Sigmoid colon (tissue), 6 donors: ENCODE measurements at regions not wholly inside any gene's neighbourhood (a gene's known extent, or its start where the extent isn't known, plus 50 kb on each side); places are given as distances from the start of the nearest gene placed in this dataset.

ENCODE experiments used
- DNase-seq: peaks from one replicate; pipeline ENCODE4 v3.0.0-alpha.2; 2019
- H3K27ac ChIP-seq, 4 donors: fragments of 200-600 bp; sonication (generic); one replicate each; pipeline ENCODE4 v1.5.1; 2016 to 2019; ENCODE audit warnings: mild to moderate bottlenecking in 1 of 4
- H3K27me3 ChIP-seq, 3 donors: fragments of 200-600 bp; sonication (generic); one replicate each; pipeline ENCODE4 v1.5.1; 2019; ENCODE audit warnings: mild to moderate bottlenecking in 1 of 3
- H3K36me3 ChIP-seq, 4 donors: fragments of 200-600 bp; sonication (generic); one replicate each; pipeline ENCODE4 v1.5.1; 2016 to 2019
- H3K4me1 ChIP-seq, 4 donors: fragments of 200-600 bp; sonication (generic); one replicate each; pipeline ENCODE4 v1.5.1; 2017 to 2019
- H3K4me3 ChIP-seq, 4 donors: fragments of 200-600 bp; sonication (generic); one replicate each; pipeline ENCODE4 v1.5.1; 2017 to 2019; ENCODE audit warnings: mild to moderate bottlenecking in 2 of 4, moderate library complexity in 1 of 4
- H3K9me3 ChIP-seq, 4 donors: fragments of 200-600 bp in 3 of 4; sonication (generic) in 3 of 4; one replicate each; pipeline versions ENCODE4 v1.5.1 to v1.6.1; 2013 to 2019
- EP300 ChIP-seq, 4 donors: sonication (generic); formaldehyde crosslinking; IDR thresholded peaks; one replicate each; pipeline ENCODE4 v1.6.1; 2017; ENCODE audit warnings: antibody characterized with exemption in 4 of 4
- POLR2A ChIP-seq, 2 donors: fragments of 450-650 bp; IDR thresholded peaks; one replicate each; pipeline ENCODE4 v1.6.1; 2016; ENCODE audit warnings: antibody characterized with exemption in 2 of 2, mild to moderate bottlenecking in 2 of 2, moderate library complexity in 2 of 2
- POLR2AphosphoS5 ChIP-seq, 4 donors: sonication (generic); formaldehyde crosslinking; IDR thresholded peaks; one replicate each; pipeline ENCODE4 v1.6.1; 2017; ENCODE audit warnings: antibody characterized with exemption in 4 of 4
- WGBS, 2 donors: extraction: QIAGEN DNeasy Blood & Tissue Kit; methylation state at CpG; one replicate each; pipeline ENCODE4 v1.1.7; 2013; 5-methylcytosine and 5-hydroxymethylcytosine counted together
- intact Hi-C: fragments of 100-400 bp; cut with DNase I; formaldehyde crosslinking; loops from one replicate; pipeline ENCODE4 v1.15.1; 2023
- TF ChIP-seq, protein P1 (sequence below), 4 experiments: fragments of 450-650 bp in 3 of 4; fragments of 200-600 bp in 1 of 4; IDR thresholded peaks; one replicate each; pipeline ENCODE4 v1.5.1; 2016 to 2019; ENCODE audit warnings: antibody characterized with exemption in 4 of 4, mild to moderate bottlenecking in 3 of 4, moderate library complexity in 2 of 4
- donor health status: healthy with polysubstance abuse.
- donor health status: healthy.

DNA sequence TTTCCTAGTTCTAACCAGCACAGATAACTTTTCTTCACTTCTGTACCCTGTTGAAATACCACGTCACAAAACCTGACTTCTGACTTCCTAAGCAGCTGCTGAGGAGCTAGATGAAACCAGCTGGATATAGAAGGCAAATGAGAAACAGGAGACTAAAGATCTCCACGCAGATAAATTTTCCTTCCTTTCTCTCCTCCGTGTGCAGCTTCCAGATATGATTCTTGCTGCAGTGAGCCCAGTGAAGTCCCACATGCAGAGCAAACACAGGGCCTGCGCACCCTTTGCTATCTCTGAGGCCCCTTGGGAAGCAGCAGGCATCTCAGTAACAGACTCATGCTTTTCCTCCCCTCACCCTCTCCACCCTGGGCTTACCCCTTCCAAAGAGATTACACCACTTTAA is 1638.3 kb downstream of the MAT2B start:
- TF ChIP-seq EP300 (IDR thresholded peaks at IDR 0.05) (no peak), POLR2A (IDR thresholded peaks at IDR 0.05) (no peak), POLR2AphosphoS5 (IDR thresholded peaks at IDR 0.05) (no peak)
- TF ChIP-seq, protein P1, sequence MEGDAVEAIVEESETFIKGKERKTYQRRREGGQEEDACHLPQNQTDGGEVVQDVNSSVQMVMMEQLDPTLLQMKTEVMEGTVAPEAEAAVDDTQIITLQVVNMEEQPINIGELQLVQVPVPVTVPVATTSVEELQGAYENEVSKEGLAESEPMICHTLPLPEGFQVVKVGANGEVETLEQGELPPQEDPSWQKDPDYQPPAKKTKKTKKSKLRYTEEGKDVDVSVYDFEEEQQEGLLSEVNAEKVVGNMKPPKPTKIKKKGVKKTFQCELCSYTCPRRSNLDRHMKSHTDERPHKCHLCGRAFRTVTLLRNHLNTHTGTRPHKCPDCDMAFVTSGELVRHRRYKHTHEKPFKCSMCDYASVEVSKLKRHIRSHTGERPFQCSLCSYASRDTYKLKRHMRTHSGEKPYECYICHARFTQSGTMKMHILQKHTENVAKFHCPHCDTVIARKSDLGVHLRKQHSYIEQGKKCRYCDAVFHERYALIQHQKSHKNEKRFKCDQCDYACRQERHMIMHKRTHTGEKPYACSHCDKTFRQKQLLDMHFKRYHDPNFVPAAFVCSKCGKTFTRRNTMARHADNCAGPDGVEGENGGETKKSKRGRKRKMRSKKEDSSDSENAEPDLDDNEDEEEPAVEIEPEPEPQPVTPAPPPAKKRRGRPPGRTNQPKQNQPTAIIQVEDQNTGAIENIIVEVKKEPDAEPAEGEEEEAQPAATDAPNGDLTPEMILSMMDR (IDR thresholded peaks at IDR 0.05) = no peak
- H3K36me3 ChIP-seq = no peaks in the 10 kb centered on the region
- no peak overlapping the region for H3K27ac ChIP-seq
- H3K27me3 ChIP-seq = no peaks in the 10 kb centered on the region
- intact Hi-C loops = no loop called here
- DNase-seq = no peak
- no peak overlapping the region for H3K4me3 ChIP-seq
- H3K9me3 ChIP-seq = no peaks in the 10 kb centered on the region
- WGBS, 2 donors = 39 to 60% methylated on average over 4 of the region's 4 CpGs
- no peaks in the 10 kb centered on the region for H3K4me1 ChIP-seq

DNA sequence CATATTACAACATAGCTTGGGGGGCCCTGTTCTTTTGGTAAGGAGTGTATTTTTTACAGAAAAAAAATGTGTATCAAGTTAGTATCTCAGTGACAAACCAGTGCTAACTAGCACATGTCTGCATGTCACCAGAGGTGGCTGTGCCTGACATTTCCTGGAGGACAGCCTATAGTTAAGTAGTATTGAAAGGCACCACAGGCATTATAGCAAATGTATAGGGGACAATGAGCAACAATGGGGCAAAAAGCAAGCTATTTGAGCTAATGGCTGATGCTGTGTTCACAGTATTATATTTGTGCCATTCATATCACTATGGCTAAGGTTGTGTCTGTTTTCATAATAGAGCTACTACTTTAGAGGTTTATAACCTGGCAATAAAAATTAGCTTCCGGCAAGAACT is 1644.0 kb downstream of the MAT2B start:
- intact Hi-C loops = no loop called here
- TF ChIP-seq EP300 (IDR thresholded peaks at IDR 0.05) (no peak), POLR2A (IDR thresholded peaks at IDR 0.05) (no peak), POLR2AphosphoS5 (IDR thresholded peaks at IDR 0.05) (no peak)
- TF ChIP-seq, protein P1 (IDR thresholded peaks at IDR 0.05) = no peak
- no peaks in the 10 kb centered on the region for H3K27me3 ChIP-seq
- no peak for DNase-seq
- H3K4me1 ChIP-seq = no peaks in the 10 kb centered on the region
- WGBS, 2 donors = 12 to 65% methylated on average over 1 of the region's 1 CpG
- no peak overlapping the region for H3K27ac ChIP-seq
- no peak overlapping the region for H3K4me3 ChIP-seq
- no peaks in the 10 kb centered on the region for H3K36me3 ChIP-seq
- no peaks in the 10 kb centered on the region for H3K9me3 ChIP-seq

DNA sequence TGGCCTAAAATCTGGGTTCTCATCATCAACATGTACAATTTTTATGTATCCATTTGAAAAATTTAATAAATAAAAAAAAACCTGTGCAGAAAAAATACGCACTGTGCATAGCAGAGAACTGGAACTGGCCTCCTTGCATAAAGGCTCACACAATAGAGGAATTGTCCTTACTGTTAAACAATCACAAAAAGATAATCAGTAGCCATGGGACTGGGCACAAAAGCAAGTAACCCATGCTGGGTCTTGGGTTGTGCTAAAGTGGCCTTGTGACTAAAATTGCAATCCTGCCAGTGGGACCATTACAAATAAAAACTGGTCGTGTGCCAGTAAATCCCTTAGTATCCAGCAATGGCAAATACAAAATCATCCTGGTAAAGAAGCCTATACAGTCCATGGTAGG is 1646.6 kb downstream of the MAT2B start:
- no peaks in the 10 kb centered on the region for H3K36me3 ChIP-seq
- no peaks in the 10 kb centered on the region for H3K9me3 ChIP-seq
- no peak overlapping the region for H3K4me3 ChIP-seq
- TF ChIP-seq EP300 (IDR thresholded peaks at IDR 0.05) = no peak
- TF ChIP-seq POLR2A (IDR thresholded peaks at IDR 0.05) = no peak
- TF ChIP-seq, protein P1 (IDR thresholded peaks at IDR 0.05) = no peak
- TF ChIP-seq POLR2AphosphoS5 (IDR thresholded peaks at IDR 0.05) = no peak
- no peaks in the 10 kb centered on the region for H3K27me3 ChIP-seq
- no peaks in the 10 kb centered on the region for H3K4me1 ChIP-seq
- H3K27ac ChIP-seq = no peak overlapping the region
- intact Hi-C loops = no loop called here
- no peak for DNase-seq
- 68 to 82% methylated on average over 2 of the region's 2 CpGs for WGBS, 2 donors

DNA sequence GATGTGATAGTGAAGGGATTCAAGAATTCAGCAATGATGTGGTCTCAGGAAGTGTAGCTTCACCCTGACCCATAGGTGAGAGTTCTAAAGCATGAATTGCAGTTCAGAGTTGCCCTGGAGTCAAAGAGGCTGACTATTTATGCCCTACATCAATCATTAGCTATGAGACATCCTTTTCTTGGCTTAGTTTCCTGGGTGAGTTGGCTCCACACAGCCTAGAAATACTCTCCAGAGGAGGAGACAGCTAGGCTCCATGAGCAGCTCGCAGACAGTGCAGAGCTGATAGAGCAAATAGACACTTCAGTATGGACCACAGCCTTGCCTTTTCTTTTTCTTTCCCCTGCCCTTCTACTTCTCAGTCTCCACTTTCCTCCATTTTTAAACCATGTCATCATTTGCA is 1651.8 kb downstream of the MAT2B start:
- TF ChIP-seq POLR2AphosphoS5 (IDR thresholded peaks at IDR 0.05) (no peak), POLR2A (IDR thresholded peaks at IDR 0.05) (no peak), EP300 (IDR thresholded peaks at IDR 0.05) (no peak)
- TF ChIP-seq, protein P1 (IDR thresholded peaks at IDR 0.05) = no peak
- H3K9me3 ChIP-seq = no peaks in the 10 kb centered on the region

DNA sequence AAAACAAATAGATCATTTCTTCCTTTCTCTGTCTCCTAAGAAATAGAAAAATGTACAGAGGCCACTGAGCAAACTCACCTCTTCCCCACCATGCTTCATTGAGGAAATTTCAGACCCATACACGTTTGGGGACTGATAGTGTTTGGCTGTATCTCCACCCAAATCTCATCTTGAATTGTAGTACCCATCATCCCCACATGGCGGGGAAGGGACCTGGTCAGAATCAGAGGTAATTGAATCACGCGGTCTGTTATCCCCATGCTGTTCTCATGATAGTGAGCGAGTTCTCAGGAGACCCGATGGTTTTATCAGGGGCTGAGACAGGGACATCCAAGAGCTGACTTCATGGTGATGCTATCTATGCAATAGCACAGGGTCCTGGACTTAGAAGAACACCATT is 1655.8 kb downstream of the MAT2B start:
- intact Hi-C loops = no loop called here
- WGBS, 2 donors = 79 to 90% methylated on average over 6 of the region's 6 CpGs

More for the DNA sequence above, 1651.8 kb downstream of the MAT2B start:
- Histone ChIP-seq H3K4me3 (no peak overlapping the region), H3K36me3 (no peaks in the 10 kb centered on the region), H3K27ac (no peak overlapping the region), H3K27me3 (no peaks in the 10 kb centered on the region), H3K4me1 (no peaks in the 10 kb centered on the region)
- DNase-seq = no peak
- intact Hi-C loops = no loop called here
- 68 to 79% methylated on average over 1 of the region's 1 CpG for WGBS, 2 donors

More for the DNA sequence above, 1655.8 kb downstream of the MAT2B start:
- no peak for DNase-seq
- Histone ChIP-seq H3K36me3 (no peaks in the 10 kb centered on the region), H3K9me3 (no peaks in the 10 kb centered on the region), H3K4me1 (no peaks in the 10 kb centered on the region), H3K4me3 (no peak overlapping the region), H3K27ac (no peak overlapping the region), H3K27me3 (no peaks in the 10 kb centered on the region)
- TF ChIP-seq POLR2AphosphoS5 (IDR thresholded peaks at IDR 0.05) (no peak), POLR2A (IDR thresholded peaks at IDR 0.05) (no peak), EP300 (IDR thresholded peaks at IDR 0.05) (no peak)
- TF ChIP-seq, protein P1 (IDR thresholded peaks at IDR 0.05) = no peak
